HK-2 (cell line): ENCODE measurements at regions not wholly inside any gene's neighbourhood (a gene's known extent, or its start where the extent isn't known, plus 50 kb on each side); places are given as distances from the start of the nearest gene placed in this dataset.

ENCODE experiments used
- DNase-seq: peaks from one replicate; pipeline ENCODE4 v3.0.0-alpha.2; 2018; ENCODE audit not compliant: unreplicated experiment

DNA sequence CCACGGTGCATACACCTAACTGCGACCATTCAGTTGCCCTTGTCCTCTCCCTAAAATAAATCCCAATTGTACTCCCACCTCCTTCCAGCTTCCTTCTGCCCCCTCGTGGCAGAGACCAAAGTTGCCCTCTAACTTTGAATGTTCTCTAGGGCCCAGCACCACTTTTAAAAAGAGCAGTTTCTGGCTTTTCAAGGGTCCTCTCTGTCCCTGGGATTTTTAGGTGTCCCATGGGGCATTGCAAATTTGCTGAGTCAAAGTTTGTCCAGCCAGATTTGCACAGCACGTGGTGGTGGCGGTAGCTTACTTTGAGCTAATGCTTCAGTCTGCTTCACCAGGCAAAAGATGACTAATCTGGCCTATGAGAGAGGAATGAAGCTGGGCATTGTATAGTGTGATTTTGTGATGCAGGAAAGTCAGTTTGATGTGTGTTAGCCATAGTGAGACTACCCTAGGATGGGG lies 100.2 kb downstream of the PERP start:
- peak; percentile 5 for DNase-seq

DNA sequence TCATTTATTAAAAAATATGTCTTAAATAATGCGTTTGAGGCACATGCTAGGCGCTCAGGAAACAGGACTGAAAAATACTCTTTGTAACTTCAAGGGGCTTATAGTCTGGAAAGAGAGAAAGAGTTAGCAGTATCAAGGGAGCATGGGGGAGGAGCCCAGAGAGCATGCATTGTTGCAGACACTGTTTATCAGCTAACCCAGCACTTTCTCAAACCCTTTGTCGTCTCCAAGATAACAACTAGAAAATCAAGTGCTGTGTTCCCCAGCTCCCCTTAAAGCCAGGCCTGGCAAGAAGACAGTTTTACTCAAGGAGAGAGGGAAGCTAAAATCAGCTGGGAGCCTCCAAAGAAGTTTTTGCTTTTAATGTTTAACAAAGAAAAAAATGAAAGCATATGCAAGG lies 98.4 kb downstream of the PERP start:
- DNase-seq = no peak

DNA sequence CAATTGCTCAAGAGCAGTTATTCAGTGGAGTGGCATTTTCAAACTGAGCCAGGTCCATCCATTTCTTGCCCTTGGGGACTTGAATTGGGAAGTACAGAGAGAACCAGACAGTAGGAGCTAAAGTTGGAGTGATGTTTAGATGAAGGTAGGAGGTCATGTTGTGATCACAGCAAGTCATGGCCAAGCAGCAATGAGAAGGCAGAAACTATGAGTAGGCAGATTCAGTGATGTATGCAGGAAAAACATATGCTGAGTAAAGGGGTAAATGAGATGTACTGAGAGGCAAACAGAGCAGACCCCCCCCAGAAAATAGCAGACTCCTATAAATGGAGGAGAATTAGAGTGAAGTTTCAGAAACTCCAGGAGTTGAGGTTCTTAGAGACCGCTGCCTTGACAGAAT lies 95.8 kb downstream of the PERP start:
- no peak for DNase-seq

DNA sequence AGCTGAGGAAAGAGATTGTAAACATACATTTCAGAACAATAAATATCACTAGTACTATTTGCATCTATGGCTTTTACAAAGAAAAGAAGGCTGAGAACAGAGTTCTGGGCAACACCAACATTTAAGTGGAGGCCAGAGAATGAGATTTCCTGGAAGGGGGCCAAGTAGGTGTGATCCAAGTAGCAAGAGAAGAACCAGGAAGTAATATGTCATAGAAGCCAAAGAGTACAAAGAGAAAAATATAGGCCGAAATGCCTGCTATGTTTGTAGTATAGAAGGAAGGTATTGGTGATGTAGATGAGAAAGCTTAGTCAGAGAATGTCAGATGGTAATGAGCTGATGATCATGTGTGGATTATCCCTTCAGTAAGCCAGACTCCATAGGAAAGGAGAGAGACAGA lies 94.5 kb downstream of the PERP start:
- no peak for DNase-seq

DNA sequence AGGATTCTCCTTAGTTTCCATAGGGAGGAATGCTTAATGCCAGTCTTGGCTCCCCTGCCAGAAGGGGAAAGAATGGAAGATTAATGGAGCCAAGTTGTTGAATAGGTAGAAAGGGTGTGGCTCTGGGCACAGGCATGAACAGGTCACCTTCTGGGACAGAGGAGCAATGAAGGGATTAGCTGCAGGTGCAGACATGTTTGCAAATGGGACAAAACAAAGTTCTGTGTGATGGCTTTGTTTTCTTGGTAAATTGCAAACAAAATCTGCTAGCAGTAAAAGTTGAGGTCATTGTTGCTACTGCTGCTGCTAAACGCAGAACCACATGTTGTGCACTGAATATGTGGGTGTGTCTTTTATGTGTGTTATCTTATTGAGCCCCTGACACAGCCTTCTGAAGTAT lies 93.3 kb downstream of the PERP start:
- DNase-seq = no peak

DNA sequence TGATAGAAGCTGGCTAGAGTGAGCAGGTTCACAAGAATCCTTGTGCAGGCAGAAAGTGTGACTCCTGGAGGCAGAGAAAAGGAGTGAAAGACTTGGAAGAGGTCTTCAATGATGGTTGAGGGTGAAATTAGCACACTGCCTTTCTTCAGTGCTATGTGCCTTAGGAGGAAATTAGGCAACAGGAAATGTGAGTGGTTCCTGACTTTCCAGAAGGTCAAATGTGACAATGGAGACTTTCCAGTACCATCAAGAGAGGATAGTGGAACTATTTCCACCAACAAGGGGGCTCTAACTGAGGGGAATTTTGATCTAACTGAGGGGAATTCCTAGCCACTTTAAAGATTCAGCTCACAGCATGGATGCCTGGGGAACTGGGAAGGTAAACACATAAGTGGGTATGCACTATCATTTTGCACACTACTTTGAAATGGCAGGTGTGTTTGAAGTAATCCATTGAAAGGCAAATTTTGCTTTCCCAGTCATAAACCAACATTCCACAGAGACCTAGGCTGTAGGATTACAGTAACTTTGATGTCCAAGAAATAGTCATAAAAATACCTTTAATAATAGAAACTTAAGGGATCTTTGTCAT lies 90.0 kb downstream of the PERP start:
- no peak for DNase-seq

DNA sequence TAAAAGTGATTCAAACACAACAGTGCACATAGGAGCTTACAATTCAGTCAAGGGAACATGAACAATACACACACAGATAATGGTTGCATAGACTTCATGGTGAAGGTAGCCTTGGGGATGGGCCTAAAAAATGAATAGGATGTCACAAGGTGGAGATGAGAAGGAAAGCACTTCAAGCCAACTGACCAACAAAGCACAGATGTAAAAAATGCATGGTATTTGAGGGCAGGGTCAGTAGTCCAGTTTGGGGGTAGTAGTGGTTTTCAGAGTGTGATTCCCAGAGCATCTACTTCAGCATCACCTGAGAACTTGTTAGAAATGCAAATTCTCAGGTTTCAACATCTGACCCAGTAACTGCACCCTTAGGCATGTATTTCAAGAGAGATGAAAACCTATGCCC lies 88.9 kb downstream of the PERP start:
- DNase-seq = no peak

DNA sequence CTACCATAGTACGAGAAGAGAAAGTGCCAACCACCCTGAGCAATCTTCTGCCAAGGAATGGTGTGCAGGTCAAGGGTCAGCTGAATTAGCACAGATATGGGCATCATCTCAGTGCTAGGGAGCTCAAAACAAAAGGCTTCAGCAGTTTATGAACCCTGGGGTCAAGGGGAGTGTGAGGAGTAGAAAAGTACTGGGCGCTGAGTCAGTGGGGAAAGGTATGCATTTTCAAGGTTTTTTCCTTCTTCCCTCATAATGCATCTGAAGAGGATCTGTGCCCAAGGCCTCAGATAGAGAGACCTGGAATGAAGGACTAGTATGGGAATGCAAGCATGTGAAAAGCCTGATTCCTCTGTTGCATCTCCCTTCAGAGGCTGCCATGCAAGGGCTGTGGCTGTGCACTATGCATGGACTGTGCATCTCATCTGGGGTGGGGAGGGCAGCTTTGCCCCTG lies 81.7 kb downstream of the PERP start:
- no peak for DNase-seq

DNA sequence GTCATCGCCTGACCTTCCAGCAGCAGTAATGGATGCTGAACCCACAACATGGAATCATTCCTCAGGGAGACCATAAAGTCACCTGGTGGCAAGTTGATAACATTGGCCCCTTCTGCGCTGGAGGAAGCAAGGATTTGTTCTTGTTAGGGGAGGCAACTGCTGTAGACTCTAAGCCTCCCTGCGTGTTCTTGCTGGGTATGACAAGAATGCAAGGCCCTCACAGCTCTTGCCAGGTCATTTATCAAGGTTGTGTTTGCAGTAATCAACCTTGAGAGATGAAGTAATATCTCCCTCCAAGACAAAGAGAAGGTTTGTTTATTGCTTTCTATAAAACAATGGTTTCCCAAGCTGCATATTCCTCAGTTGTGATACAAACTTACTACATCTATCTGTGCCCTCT lies 80.9 kb downstream of the PERP start:
- DNase-seq = no peak

DNA sequence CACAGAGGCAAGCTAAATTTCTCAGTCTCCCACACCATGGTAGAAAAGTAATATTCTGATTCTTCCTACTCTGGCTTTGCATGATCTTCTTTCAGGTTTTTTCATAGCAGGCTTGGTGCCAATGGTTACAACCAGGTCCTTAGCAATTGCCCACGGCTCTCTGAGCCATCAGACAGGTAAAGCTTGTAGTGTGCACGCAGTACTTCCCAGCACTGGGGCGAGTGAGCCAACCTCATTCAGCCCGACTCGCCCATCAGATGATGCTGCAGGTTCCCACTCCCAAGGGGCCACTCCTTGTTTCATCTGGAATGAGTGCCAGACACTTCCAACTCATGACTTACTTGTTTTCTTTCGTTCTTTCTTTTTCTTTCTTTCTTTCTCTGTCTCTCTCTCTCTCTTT lies 78.3 kb downstream of the PERP start:
- DNase-seq = no peak

DNA sequence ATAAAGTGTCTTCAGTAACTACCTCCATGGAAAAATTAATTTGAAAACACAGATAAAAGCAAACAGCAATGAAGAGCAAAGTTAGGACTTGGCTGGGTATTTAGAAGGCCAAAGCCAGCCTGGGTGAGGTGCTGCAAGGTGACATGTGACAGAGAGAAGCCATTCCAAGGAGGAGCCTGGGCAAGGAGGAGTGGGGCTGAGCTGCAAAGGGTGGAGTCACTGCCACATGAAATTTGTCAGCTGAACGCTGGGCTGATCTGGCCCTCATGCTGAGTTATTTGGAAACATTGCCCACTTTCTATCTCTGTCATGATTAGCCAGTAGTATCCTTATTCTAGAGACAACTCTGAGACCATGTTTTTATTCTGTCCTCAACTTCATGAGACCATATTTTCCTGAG lies 76.3 kb downstream of the PERP start:
- no peak for DNase-seq

DNA sequence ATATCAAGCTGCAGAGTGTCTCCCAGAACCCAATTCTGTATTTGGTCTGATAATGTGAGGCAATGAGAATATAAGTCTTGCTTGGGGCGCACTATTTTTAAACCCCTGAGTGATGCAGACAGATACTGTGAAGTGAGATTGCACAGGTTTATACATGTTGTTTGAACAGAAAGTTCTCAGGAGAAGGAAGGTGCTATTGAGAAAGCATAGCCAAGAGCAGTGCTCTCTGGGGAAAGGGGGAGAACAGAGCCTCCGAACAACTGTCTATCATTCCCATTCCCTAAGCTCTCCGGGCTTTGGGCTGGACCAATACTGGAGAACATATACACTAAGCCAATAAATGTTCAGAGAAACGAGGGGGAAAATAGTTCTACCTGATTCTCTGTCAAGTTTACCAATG lies 75.8 kb downstream of the PERP start:
- no peak for DNase-seq

DNA sequence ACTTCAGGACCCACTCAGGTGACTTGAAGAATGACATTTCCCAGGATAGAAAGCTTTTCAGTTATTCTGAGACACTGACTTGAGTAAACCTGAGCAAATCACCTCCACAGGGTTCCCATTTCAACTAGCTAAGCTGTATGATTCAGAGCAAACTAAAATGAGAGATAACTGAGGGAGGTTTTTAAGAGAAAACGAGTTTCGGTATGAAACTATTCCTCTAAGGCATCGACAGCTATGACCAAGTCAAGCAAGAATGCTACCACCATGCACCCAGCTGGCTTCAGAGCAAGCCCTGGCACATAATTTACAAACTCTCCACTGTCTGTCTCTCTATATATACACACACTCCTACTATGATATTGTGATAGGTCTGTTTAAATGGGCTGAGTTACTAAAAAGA lies 75.4 kb downstream of the PERP start:
- DNase-seq = no peak

DNA sequence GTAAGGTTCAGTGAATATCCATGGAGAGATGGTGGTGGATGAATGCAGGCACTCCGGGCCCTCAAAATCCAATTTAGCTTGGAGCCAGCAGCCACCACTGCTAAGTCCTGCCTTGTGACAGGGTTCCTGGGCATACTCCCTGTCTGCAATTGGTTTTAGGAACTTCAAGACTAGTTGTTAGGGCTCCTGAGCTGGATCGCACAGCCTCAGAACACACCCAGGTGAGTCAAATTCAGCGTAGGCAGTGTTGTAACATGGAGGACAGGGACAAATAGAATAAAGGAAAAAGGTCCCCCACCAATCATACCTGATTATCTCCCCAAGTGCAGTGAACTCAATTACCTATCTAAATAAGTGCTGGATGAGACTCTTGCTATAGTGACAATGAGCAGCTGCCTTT lies 74.6 kb downstream of the PERP start:
- DNase-seq = no peak

DNA sequence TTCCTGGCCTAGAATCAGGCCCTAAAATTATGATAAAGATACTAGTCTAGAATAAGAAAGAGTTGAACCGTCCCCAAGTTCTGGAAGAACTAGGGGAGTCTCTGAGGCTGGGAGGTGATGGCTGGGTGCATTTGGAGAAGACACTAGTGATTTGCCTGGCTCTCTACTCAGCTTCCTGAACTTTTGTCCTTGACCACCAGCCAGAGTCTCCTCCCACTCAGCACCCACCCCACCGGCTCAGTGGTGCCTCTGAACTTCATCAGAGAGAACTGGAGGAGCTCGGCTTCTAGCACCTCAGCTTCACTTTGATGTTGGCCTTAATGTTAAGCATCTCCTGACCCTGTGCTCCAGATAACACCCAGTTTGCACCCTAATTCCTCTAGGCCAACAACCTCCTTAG lies 73.0 kb downstream of the PERP start:
- no peak for DNase-seq

DNA sequence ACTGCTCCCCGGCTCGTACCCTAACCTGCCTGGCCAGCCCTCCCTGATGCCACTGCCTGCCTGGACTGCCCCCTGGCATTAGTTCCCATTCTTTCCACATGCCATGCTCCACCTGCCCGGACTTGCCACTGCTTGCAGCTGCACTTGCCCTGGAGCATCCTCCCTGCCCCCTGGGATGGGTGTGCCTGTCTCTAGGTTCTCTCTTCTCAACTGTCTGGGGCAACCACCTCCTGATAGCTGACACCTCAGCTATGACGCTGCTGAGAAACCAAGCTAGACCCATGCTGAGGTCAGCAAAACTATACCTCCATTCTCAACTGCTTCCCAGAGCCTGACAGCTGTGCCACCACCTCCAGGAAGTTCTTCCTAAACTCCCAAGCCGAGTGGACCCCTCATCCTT lies 72.1 kb downstream of the PERP start:
- DNase-seq = no peak

DNA sequence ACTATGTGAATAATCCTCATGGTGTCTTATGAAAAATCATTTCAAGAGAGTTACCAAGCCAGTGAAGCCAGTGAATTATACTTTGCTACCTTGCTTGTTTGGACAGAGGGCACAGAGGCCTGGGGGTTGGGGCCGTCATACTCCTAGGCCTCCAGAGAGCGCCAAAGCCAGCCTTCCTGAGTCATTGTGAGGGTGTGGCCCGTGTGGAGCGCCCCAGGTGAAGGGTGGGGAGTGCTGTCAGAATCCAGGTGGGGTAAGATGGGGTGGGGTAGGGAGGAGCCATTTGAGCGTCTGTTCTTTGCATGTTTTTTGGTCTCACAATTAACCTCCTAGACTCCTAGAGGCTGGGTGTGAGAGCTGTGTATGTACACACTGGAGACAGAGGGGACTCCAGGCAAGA lies 71.1 kb downstream of the PERP start:
- no peak for DNase-seq

DNA sequence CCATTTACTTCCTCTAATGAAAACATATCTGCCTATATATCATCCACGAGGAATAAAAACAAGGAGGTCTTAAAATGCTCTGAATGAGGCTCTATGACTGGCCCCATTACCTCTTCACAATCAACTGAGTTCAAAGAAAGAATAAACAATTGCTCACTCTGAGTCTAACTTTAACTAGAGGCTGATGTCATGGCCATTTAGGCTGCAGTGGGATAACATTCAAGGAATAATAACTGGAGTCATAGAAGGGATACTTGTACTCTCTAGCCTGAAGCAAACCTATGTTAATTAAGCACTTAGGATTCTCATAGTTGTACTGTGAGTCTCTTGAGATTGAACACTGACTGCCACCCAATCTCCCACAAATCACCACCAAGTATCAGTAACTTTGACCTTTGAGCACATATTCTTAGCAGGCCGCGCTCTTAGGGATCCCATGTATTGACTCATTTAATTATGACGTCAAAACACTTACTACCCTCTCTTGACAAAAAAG lies 70.2 kb downstream of the PERP start:
- no peak for DNase-seq

DNA sequence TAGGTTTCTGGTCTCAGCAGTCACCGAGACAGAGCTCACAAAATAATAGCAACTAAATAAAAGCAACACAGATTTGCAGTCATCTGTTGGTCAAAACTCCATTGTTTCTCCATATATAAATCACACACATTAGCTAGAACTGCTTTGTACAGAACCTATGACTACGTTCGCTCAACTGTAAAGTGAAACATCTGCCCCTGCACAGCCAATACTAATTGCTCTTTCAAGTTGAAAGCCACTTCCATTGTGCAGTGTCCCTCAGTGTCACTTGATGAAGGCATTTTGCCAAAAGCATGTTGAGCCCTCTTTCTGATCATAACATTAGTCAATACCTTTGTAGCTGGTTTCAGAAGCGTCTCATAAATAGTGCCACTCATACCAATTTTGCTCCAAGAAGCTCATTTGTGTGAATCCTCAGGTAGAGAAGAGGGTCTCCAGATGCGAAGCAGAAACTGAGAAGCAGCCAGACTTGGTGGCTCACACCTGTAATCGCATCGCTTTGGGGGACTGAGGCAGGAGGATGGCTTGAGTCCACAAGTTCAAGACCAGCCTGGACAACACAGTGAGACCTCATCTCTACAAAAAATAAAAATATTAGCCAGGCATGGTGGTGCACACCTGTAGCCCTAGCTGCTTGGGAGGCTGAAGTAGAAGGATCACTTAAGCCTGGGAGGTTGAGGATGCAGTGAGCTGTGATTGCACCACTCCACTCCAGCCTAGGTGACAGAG lies 68.9 kb downstream of the PERP start:
- no peak for DNase-seq
